CD8-positive, alpha-beta memory T cell (primary cell): ENCODE measurements at regions not wholly inside any gene's neighbourhood (a gene's known extent, or its start where the extent isn't known, plus 50 kb on each side); places are given as distances from the start of the nearest gene placed in this dataset.
"Not testable (repeated sequence)": the region's sequence is repeated elsewhere in the genome, so short reads cannot be mapped to it uniquely, and the experiment has no call there.

Source experiments
- CTCF ChIA-PET: fragments of 350-600 bp; sonication (Branson Sonifier 250); formaldehyde crosslinking; loops from one replicate; lab custom pipeline; 2021; ENCODE audit warnings: antibody characterized with exemption; lab: Charles Lee
- POLR2A ChIA-PET: fragments of 350-600 bp; sonication (Branson Sonifier 250); formaldehyde crosslinking; loops from one replicate; lab custom pipeline; 2021; ENCODE audit warnings: antibody characterized with exemption; lab: Charles Lee
- DNase-seq, 5 donors: peaks; one replicate each; pipeline versions ENCODE4 v3.0.0 to v3.0.0-alpha.2; 2020 to 2022; ENCODE audit warnings: mixed read lengths in 1 of 5
- H3K27ac ChIP-seq: one replicate; pipeline ENCODE4 v1.7.0; 2013; ENCODE audit warnings: low read depth, mild to moderate bottlenecking, low read length, moderate library complexity
- H3K27me3 ChIP-seq: 2 replicates; pipeline ENCODE4 v1.7.0; 2013; ENCODE audit warnings: low read length, mild to moderate bottlenecking; ENCODE audit not compliant: insufficient read depth, poor library complexity, severe bottlenecking
- H3K36me3 ChIP-seq: 2 replicates; pipeline ENCODE4 v1.7.0; 2013; ENCODE audit warnings: mild to moderate bottlenecking, low read length, moderate library complexity; ENCODE audit not compliant: insufficient read depth
- H3K4me1 ChIP-seq: 2 replicates; pipeline ENCODE4 v1.7.0; 2013; ENCODE audit warnings: mild to moderate bottlenecking, low read length, moderate library complexity; ENCODE audit not compliant: insufficient read depth
- H3K4me3 ChIP-seq: 2 replicates; pipeline ENCODE4 v1.7.0; 2013; ENCODE audit warnings: mild to moderate bottlenecking, low read length
- H3K9me3 ChIP-seq: 2 replicates; pipeline ENCODE4 v1.7.0; 2013; ENCODE audit warnings: mild to moderate bottlenecking, low read length
- H3K27ac Mint-ChIP-seq, 8 donors: one replicate each; pipeline ENCODE4 v1.8.0; 2020 to 2021; ENCODE audit warnings: mixed read lengths in 8 of 8, mild to moderate bottlenecking in 6 of 8, inconsistent platforms in 3 of 8, moderate library complexity in 3 of 8
- H3K27me3 Mint-ChIP-seq, 2 donors: one replicate each; pipeline ENCODE4 v1.8.0; 2020 to 2021; ENCODE audit warnings: mixed read lengths in 2 of 2, mild to moderate bottlenecking in 1 of 2, moderate library complexity in 1 of 2
- H3K36me3 Mint-ChIP-seq, 3 donors: one replicate each; pipeline ENCODE4 v1.8.0; 2020 to 2021; ENCODE audit warnings: mixed read lengths in 3 of 3, inconsistent platforms in 1 of 3, mild to moderate bottlenecking in 1 of 3
- H3K4me1 Mint-ChIP-seq, 3 donors: one replicate each; pipeline ENCODE4 v1.8.0; 2020 to 2021; ENCODE audit warnings: mixed read lengths in 3 of 3, inconsistent platforms in 1 of 3, mild to moderate bottlenecking in 1 of 3
- H3K4me3 Mint-ChIP-seq, 7 donors: one replicate each; pipeline ENCODE4 v1.8.0; 2020 to 2021; ENCODE audit warnings: mixed read lengths in 7 of 7, mild to moderate bottlenecking in 6 of 7, moderate library complexity in 4 of 7, inconsistent platforms in 2 of 7
- H3K9me3 Mint-ChIP-seq, 5 donors: one replicate each; pipeline ENCODE4 v1.8.0; 2020 to 2022; ENCODE audit warnings: mixed read lengths in 5 of 5, mild to moderate bottlenecking in 3 of 5, moderate library complexity in 2 of 5, inconsistent platforms in 1 of 5

DNA sequence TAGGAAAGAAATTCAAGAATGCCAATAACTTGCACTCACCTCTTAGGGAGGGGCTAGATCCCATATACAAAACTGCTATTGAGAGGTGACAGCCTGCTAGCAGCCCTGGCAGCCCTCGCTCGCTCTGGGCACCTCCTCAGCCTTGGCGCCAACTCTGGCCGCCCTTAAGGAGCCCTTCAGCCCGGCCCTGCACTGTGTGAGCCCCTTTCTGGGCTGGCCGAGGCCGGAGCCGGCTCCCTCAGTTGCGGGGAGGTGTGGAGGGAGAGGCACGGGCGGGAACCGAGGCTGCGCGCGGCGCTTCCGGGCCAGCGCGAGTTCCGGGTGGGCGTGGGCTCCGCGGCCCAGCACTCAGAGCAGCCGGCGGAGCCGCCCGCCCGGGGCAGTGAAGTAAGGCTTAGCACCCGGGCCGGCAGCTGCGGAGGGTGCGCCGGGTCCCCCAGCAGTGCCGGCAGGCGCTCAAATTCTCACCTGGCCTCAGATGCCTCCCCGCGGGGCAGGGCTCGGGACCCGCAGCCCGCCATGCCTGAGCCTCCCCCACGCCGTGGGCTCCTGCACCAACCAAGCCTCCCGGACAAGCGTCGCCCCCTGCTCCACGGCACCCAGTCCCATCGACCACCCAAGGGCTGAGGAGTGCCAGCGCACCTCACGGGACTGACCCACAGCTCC lies 329.9 kb downstream of the FAM181B start:
- ChIA-PET CTCF (no interaction called here), POLR2A (no interaction called here)
- Mint-ChIP-seq H3K4me1 (no peaks in the 10 kb centered on the region), H3K36me3 (no peaks in the 10 kb centered on the region), H3K9me3 (peaks cover 0 to 7% (median 5%) of the 10 kb centered on the region in 5 donors), H3K4me3 (no peak overlapping the region), H3K27me3 (no peaks in the 10 kb centered on the region), H3K27ac (no peak overlapping the region)
- Histone ChIP-seq H3K4me1 (no peaks in the 10 kb centered on the region), H3K27me3 (no peaks in the 10 kb centered on the region), H3K4me3 (no peak overlapping the region), H3K9me3 (no peaks in the 10 kb centered on the region), H3K36me3 (no peaks in the 10 kb centered on the region), H3K27ac (no peak overlapping the region)
- DNase-seq = no peak

DNA sequence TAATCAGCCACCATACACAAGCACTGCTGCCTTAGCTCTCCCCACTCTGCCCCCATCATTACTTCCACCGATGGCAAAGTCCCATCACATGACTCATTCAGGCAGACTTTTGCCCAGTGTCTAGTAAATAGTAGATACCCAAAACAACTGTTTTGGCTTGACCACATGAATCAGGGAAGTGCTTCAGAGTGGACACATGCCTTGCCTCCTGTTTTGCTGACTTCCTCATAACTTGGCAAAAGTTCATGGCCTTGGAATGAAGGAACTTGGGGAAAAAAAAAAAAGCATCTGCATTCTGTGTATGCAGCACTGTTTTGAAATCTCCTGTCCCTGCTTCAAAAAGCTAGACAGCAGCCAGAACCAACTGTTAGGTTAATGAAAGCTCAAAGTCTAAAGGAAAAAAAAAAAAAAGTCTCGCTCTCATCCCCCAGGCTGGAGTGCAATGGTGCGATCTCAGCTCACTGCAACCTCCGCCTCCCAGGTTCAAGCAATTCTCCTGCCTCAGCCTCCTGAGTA lies 335.3 kb downstream of the FAM181B start:
- Histone ChIP-seq H3K27me3 (no peaks in the 10 kb centered on the region), H3K4me1 (no peaks in the 10 kb centered on the region), H3K4me3 (no peak overlapping the region), H3K36me3 (no peaks in the 10 kb centered on the region), H3K9me3 (no peaks in the 10 kb centered on the region), H3K27ac (no peak overlapping the region)
- Mint-ChIP-seq H3K27me3 (no peaks in the 10 kb centered on the region), H3K4me3 (no peak overlapping the region), H3K27ac (no peak overlapping the region), H3K4me1 (no peaks in the 10 kb centered on the region), H3K36me3 (no peaks in the 10 kb centered on the region), H3K9me3 (peaks cover 2 to 8% (median 3%) of the 10 kb centered on the region in 5 donors)
- CTCF ChIA-PET = no interaction called here
- POLR2A ChIA-PET = no interaction called here
- DNase-seq = no peak

DNA sequence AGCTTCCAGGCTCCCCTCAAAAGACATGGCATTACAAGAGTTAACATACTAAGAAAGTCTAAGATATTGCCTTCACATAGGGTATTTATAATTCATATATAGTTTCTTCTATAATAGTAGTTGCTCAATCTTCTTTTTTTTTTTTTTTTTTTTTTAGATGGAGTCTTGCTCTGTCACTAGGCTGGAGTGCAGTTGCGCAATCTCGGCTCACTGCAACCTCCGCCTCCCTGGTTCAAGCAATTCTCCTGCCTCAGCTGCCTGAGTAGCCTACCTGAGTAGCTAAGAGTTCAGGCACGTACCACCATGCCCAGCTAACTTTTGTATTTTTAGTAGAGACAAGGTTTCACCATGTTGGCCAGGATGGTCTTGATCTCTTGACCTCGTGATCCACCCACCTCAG lies 337.0 kb downstream of the FAM181B start:
- H3K9me3 ChIP-seq, POLR2A ChIA-PET, H3K36me3 Mint-ChIP-seq, H3K4me3 ChIP-seq, H3K27me3 ChIP-seq, H3K4me1 Mint-ChIP-seq, H3K27ac Mint-ChIP-seq, H3K4me1 ChIP-seq, H3K36me3 ChIP-seq, H3K27me3 Mint-ChIP-seq, CTCF ChIA-PET, H3K4me3 Mint-ChIP-seq, DNase-seq, H3K27ac ChIP-seq: not testable (repeated sequence)
- H3K9me3 Mint-ChIP-seq = peaks cover 3 to 11% (median 7%) of the 10 kb centered on the region in 5 donors

DNA sequence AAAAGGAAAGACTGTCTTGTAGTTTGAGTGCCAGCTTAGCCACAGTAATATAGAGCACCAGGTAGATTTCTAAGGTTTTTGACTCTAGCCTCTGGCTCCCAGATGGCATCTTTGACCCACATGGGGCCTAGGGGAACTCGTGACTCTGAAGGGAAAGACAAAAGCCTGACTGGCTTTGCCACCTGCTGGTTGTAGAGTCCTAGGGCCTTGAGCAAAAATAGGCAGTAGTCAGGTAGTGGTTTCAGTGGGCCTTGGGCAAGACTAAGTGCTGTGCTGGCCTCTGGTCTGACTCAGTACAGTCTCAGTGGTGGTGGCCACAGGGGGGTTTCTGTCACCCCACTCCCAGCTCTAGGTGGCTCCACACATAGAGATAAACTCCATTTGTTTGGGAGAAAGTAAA lies 349.4 kb downstream of the FAM181B start:
- Histone ChIP-seq H3K4me3 (no peak overlapping the region), H3K4me1 (no peaks in the 10 kb centered on the region), H3K27ac (no peak overlapping the region), H3K36me3 (no peaks in the 10 kb centered on the region), H3K27me3 (no peaks in the 10 kb centered on the region), H3K9me3 (no peaks in the 10 kb centered on the region)
- Mint-ChIP-seq H3K27ac (no peak overlapping the region), H3K4me3 (no peak overlapping the region), H3K4me1 (no peaks in the 10 kb centered on the region), H3K36me3 (no peaks in the 10 kb centered on the region), H3K27me3 (peaks cover 0 to 1% of the 10 kb centered on the region in 2 donors), H3K9me3 (peaks cover 0 to 7% (median 0%) of the 10 kb centered on the region in 5 donors)
- POLR2A ChIA-PET = no interaction called here
- CTCF ChIA-PET = no interaction called here
- no peak for DNase-seq

DNA sequence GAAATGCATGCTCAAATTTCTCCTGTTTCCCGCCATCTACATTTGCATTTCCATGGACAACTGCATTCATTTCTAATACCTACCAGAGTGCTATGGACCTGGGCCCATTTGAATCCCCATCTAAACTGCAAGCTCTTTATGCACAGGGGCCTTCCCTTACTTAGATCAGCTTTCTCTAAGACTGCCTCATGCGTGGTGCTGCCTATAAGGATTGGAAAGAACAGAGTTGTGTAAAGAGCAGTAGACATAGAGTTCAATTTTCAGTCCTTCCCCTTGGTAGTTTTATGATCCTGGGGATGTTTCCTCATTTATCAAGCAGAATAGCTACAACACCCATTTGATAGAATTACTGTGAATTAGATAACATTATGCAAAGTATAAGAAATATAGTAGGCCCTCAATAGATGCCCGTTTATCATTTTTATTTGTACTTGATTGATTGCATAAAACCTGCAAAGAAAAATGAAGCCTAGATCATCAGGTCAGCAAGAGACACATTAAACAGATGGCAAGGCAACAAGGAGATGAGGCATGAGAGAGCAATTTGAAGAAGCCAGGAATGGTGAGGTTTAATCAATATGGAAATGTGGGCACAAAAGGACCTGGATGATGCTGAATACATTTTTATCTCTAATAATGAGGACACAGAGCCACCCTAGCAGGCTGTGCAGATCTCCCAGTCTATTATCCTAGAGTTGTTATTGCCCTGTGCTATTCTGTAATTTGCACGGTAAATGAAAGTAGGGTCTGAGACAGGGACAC lies 359.7 kb downstream of the FAM181B start:
- no peaks in the 10 kb centered on the region for H3K36me3 Mint-ChIP-seq
- Histone ChIP-seq H3K27me3 (no peaks in the 10 kb centered on the region), H3K4me1 (no peaks in the 10 kb centered on the region), H3K36me3 (no peaks in the 10 kb centered on the region), H3K4me3 (no peak overlapping the region), H3K9me3 (no peaks in the 10 kb centered on the region), H3K27ac (no peak overlapping the region)
- no peaks in the 10 kb centered on the region for H3K4me1 Mint-ChIP-seq
- no peak overlapping the region for H3K4me3 Mint-ChIP-seq
- H3K9me3 Mint-ChIP-seq = no peaks in the 10 kb centered on the region
- no peaks in the 10 kb centered on the region for H3K27me3 Mint-ChIP-seq
- DNase-seq = no peak
- no peak overlapping the region for H3K27ac Mint-ChIP-seq
- POLR2A ChIA-PET = no interaction called here
- CTCF ChIA-PET = no interaction called here

DNA sequence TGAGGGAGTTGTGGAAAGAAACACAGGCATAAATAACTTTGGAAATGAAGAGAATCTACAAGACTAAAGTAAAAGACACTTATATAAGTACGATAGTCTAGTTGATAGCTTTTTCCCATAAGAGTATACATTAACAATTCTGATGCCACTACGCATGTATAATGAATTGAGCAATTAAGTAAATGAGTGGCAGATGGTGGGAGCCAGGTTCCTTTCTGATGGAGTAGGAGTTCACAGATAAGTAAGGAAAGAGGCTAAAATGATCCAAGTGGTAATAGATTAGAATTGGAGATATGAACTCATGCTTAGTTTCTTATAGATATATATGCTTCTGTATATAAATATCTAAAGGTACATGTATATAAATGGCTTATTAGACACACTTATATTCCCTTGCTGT lies 368.3 kb downstream of the FAM181B start:
- Mint-ChIP-seq H3K4me1 (no peaks in the 10 kb centered on the region), H3K36me3 (no peaks in the 10 kb centered on the region)

DNA sequence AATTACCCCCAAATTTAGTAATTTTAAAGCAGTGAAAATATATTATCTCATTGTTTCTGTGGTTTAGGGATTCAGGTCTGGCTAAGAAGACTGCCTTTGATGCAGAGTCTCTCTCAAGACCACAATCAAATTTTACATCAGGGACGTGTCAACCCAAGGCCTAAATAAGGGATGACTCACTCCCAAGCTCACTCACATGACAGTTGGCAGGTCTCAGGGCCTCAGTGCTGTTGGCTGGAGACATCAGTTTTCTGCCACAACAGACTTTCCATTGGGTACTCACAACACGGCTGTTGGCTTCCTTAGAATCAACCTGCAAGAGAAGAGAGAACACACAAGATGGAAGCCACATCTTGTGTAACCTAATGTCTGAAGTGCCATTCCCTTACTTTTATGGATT lies 377.3 kb downstream of the FAM181B start:
- CTCF ChIA-PET = no interaction called here
- POLR2A ChIA-PET = no interaction called here
- no peak overlapping the region for H3K4me3 ChIP-seq
- no peaks in the 10 kb centered on the region for H3K27me3 ChIP-seq
- H3K4me1 Mint-ChIP-seq = no peaks in the 10 kb centered on the region
- no peaks in the 10 kb centered on the region for H3K36me3 ChIP-seq
- no peaks in the 10 kb centered on the region for H3K36me3 Mint-ChIP-seq
- H3K27me3 Mint-ChIP-seq = no peaks in the 10 kb centered on the region
- no peak overlapping the region for H3K27ac Mint-ChIP-seq
- H3K9me3 Mint-ChIP-seq = peaks cover 0 to 4% (median 0%) of the 10 kb centered on the region in 5 donors
- no peak overlapping the region for H3K4me3 Mint-ChIP-seq
- no peaks in the 10 kb centered on the region for H3K9me3 ChIP-seq
- H3K4me1 ChIP-seq = no peaks in the 10 kb centered on the region
- DNase-seq = no peak
- no peak overlapping the region for H3K27ac ChIP-seq

More for the DNA sequence above, 368.3 kb downstream of the FAM181B start:
- Histone ChIP-seq H3K4me1 (no peaks in the 10 kb centered on the region), H3K9me3 (no peaks in the 10 kb centered on the region), H3K4me3 (no peak overlapping the region), H3K36me3 (no peaks in the 10 kb centered on the region), H3K27ac (no peak overlapping the region), H3K27me3 (no peaks in the 10 kb centered on the region)
- POLR2A ChIA-PET = no interaction called here
- DNase-seq = no peak
- H3K27me3 Mint-ChIP-seq = no peaks in the 10 kb centered on the region
- CTCF ChIA-PET = no interaction called here
- no peak overlapping the region for H3K27ac Mint-ChIP-seq
- no peak overlapping the region for H3K4me3 Mint-ChIP-seq
- H3K9me3 Mint-ChIP-seq = peaks cover 0 to 6% (median 0%) of the 10 kb centered on the region in 5 donors

DNA sequence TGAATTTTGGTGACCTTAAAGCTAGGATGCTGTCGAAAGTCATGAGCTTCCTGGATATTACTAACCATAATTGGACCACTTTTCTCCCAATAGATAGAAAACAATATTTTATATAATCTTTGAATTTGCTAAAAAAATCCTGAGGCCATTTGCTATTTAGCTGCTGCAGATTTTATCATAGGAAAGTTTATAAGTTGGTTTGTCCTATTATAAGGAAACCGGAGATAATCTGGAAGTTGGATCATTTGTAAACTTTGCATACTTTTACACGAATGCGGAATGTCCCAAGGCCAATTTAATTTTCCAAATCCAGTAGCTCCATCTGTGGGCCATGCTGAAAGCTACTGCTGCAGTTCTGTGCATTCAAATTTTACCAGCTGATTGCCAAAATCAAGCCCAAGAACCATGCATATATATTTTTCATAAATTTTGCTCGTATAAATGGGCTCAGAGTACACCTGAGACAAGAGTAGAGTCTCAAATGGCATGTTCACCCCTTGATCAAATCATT lies 378.3 kb downstream of the FAM181B start:
- no peaks in the 10 kb centered on the region for H3K36me3 ChIP-seq
- no peaks in the 10 kb centered on the region for H3K27me3 Mint-ChIP-seq
- CTCF ChIA-PET = no interaction called here
- peaks cover 0 to 4% (median 0%) of the 10 kb centered on the region in 5 donors for H3K9me3 Mint-ChIP-seq
- POLR2A ChIA-PET = no interaction called here
- H3K9me3 ChIP-seq = no peaks in the 10 kb centered on the region
- no peak overlapping the region for H3K27ac ChIP-seq
- no peak overlapping the region for H3K4me3 ChIP-seq
- no peak for DNase-seq
- H3K27ac Mint-ChIP-seq = no peak overlapping the region
- no peaks in the 10 kb centered on the region for H3K4me1 ChIP-seq
- no peak overlapping the region for H3K4me3 Mint-ChIP-seq
- no peaks in the 10 kb centered on the region for H3K36me3 Mint-ChIP-seq
- H3K27me3 ChIP-seq = no peaks in the 10 kb centered on the region
- H3K4me1 Mint-ChIP-seq = no peaks in the 10 kb centered on the region
